Neural cell (in vitro differentiated cells): ENCODE measurements at regions not wholly inside any gene's neighbourhood (a gene's known extent, or its start where the extent isn't known, plus 50 kb on each side); places are given as distances from the start of the nearest gene placed in this dataset.
"Not testable (repeated sequence)": the region's sequence is repeated elsewhere in the genome, so short reads cannot be mapped to it uniquely, and the experiment has no call there.

Source experiments
- H2AFZ ChIP-seq: fragments of 200-600, 300-800 bp; sonication (generic), shearing (Covaris generic); 2 replicates; pipeline ENCODE4 v1.6.0; 2014; ENCODE audit warnings: low read depth, mild to moderate bottlenecking, antibody characterized with exemption, low read length, moderate library complexity
- H3F3A ChIP-seq: fragments of 200-600 bp; shearing (Covaris generic); 2 replicates; pipeline ENCODE4 v1.6.1; 2016; ENCODE audit warnings: mild to moderate bottlenecking, moderate library complexity, mixed read lengths, antibody characterized with exemption, low read length; ENCODE audit not compliant: insufficient read depth, poor library complexity, severe bottlenecking
- H3K27ac ChIP-seq: fragments of 200-600, 300-800 bp; sonication (generic), shearing (Covaris generic); 2 replicates; pipeline ENCODE4 v1.5.1; 2014; ENCODE audit warnings: mild to moderate bottlenecking, low read length, moderate library complexity
- H3K27me3 ChIP-seq: fragments of 300-800, 200-600 bp; sonication (generic), shearing (Covaris generic); 2 replicates; pipeline ENCODE4 v1.6.0; 2014; ENCODE audit warnings: mild to moderate bottlenecking, low read depth, low read length, moderate library complexity; ENCODE audit not compliant: insufficient read depth
- H3K36me3 ChIP-seq: fragments of 300-800, 200-600 bp; sonication (generic), shearing (Covaris generic); 2 replicates; pipeline ENCODE4 v1.5.1; 2014; ENCODE audit warnings: mild to moderate bottlenecking, antibody characterized with exemption, low read length, moderate library complexity; ENCODE audit not compliant: insufficient read depth
- H3K4me2 ChIP-seq: fragments of 300-800, 200-600 bp; sonication (generic), shearing (Covaris generic); 2 replicates; pipeline ENCODE4 v1.6.0; 2014; ENCODE audit warnings: mild to moderate bottlenecking, low read length
- H3K4me3 ChIP-seq: fragments of 300-800, 200-600 bp; sonication (generic), shearing (Covaris generic); 2 replicates; pipeline ENCODE4 v1.5.1; 2014; ENCODE audit warnings: mild to moderate bottlenecking, low read length, moderate library complexity
- H3K79me2 ChIP-seq: fragments of 200-600 bp; shearing (Covaris generic); replicated peaks from 2 replicates; pipeline ENCODE4 v1.6.0; 2014; ENCODE audit warnings: mild to moderate bottlenecking, low read length, moderate library complexity; ENCODE audit not compliant: insufficient read depth
- H3K9ac ChIP-seq: fragments of 300-800, 200-600 bp; sonication (generic), shearing (Covaris generic); 2 replicates; pipeline ENCODE4 v1.6.1; 2016; ENCODE audit warnings: mild to moderate bottlenecking, low read length, mixed read lengths
- H3K9me2 ChIP-seq: fragments of 200-600 bp; shearing (Covaris generic); 2 replicates; pipeline ENCODE4 v1.6.1; 2016; ENCODE audit warnings: mild to moderate bottlenecking, low read length, mixed read lengths; ENCODE audit not compliant: insufficient read depth
- H3K9me3 ChIP-seq: fragments of 200-600, 300-800 bp; sonication (generic), shearing (Covaris generic); 2 replicates; pipeline ENCODE4 v1.6.1; 2016; ENCODE audit warnings: mild to moderate bottlenecking, mixed run types, low read length, moderate library complexity, mixed read lengths
- H4K20me1 ChIP-seq: fragments of 200-600 bp; shearing (Covaris generic); 2 replicates; pipeline ENCODE4 v1.6.1; 2016; ENCODE audit warnings: mild to moderate bottlenecking, mixed run types; ENCODE audit not compliant: insufficient read depth
- EP300 ChIP-seq: fragments of 450-650 bp; conservative IDR thresholded peaks from 2 replicates; pipeline ENCODE4 v1.6.1; 2014; ENCODE audit warnings: antibody characterized with exemption, mild to moderate bottlenecking, moderate library complexity; ENCODE audit not compliant: poor library complexity, severe bottlenecking
- EZH2 ChIP-seq: fragments of 200-600, 300-800 bp; shearing (Covaris generic), sonication (generic); IDR thresholded peaks from 2 replicates; pipeline ENCODE4 v1.6.1; 2014; ENCODE audit warnings: antibody characterized with exemption, low read length, borderline replicate concordance, mild to moderate bottlenecking; ENCODE audit not compliant: insufficient read depth, poor library complexity, severe bottlenecking
- MXI1 ChIP-seq: fragments of 450-650 bp; conservative IDR thresholded peaks from 2 replicates; pipeline ENCODE4 v1.6.1; 2014; ENCODE audit warnings: antibody characterized with exemption, mild to moderate bottlenecking; ENCODE audit not compliant: poor library complexity, severe bottlenecking
- POLR2AphosphoS5 ChIP-seq: IDR thresholded peaks from 2 replicates; pipeline ENCODE4 v1.6.1; 2012
- RAD21 ChIP-seq: fragments of 450-650 bp; conservative IDR thresholded peaks from 2 replicates; pipeline ENCODE4 v1.6.1; 2014; ENCODE audit warnings: antibody characterized with exemption, mild to moderate bottlenecking, moderate library complexity
- SMC3 ChIP-seq: fragments of 450-650 bp; conservative IDR thresholded peaks from 2 replicates; pipeline ENCODE4 v1.6.1; 2014; ENCODE audit warnings: antibody characterized with exemption, mild to moderate bottlenecking, moderate library complexity; ENCODE audit not compliant: poor library complexity
- TAF1 ChIP-seq: IDR thresholded peaks from 2 replicates; pipeline ENCODE4 v1.6.1; 2012; ENCODE audit warnings: low read depth
- TF ChIP-seq, protein P1 (sequence below): fragments of 450-650 bp; IDR thresholded peaks from 2 replicates; pipeline ENCODE4 v1.5.1; 2014; ENCODE audit warnings: antibody characterized with exemption, mild to moderate bottlenecking, moderate library complexity; ENCODE audit not compliant: poor library complexity, severe bottlenecking
- TF ChIP-seq, protein P2 (sequence below): IDR thresholded peaks from 2 replicates; pipeline ENCODE4 v1.6.1; 2012; ENCODE audit warnings: borderline replicate concordance

DNA sequence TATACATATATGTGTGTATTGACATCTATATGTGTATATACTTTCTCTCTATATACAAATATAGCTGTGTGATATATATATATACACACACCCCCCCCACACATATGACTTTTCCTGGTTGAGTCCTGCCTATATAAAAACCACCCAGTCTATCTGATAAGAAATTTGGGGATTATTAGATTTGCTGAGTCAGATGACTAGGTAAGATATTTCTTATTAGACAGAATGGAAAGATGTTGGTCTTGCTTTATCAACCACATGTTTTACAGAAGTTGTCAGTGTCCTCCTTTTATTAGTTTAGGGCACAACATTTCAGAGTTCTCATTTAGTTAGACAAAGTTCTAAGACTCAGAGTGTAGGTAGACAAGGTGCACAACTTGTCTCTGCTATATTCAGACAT lies 953.3 kb downstream of the METTL15 start:
- Histone ChIP-seq H3K9me2 (no peaks in the 10 kb centered on the region), H4K20me1 (no peaks in the 10 kb centered on the region), H3K36me3 (no peaks in the 10 kb centered on the region), H3K9me3 (no peaks in the 10 kb centered on the region), H3K4me2 (no peak overlapping the region), H3F3A (no peaks in the 10 kb centered on the region), H3K27ac (no peak overlapping the region), H3K9ac (no peak overlapping the region), H3K4me3 (no peak overlapping the region), H3K27me3 (no peaks in the 10 kb centered on the region), H2AFZ (no peak overlapping the region), H3K79me2 (no peaks in the 10 kb centered on the region)
- TF ChIP-seq TAF1 (no peak), EZH2 (no peak), POLR2AphosphoS5 (no peak), EP300 (no peak), MXI1 (no peak), RAD21 (no peak), SMC3 (no peak)
- TF ChIP-seq, protein P1, sequence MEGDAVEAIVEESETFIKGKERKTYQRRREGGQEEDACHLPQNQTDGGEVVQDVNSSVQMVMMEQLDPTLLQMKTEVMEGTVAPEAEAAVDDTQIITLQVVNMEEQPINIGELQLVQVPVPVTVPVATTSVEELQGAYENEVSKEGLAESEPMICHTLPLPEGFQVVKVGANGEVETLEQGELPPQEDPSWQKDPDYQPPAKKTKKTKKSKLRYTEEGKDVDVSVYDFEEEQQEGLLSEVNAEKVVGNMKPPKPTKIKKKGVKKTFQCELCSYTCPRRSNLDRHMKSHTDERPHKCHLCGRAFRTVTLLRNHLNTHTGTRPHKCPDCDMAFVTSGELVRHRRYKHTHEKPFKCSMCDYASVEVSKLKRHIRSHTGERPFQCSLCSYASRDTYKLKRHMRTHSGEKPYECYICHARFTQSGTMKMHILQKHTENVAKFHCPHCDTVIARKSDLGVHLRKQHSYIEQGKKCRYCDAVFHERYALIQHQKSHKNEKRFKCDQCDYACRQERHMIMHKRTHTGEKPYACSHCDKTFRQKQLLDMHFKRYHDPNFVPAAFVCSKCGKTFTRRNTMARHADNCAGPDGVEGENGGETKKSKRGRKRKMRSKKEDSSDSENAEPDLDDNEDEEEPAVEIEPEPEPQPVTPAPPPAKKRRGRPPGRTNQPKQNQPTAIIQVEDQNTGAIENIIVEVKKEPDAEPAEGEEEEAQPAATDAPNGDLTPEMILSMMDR = no peak
- TF ChIP-seq, protein P2, sequence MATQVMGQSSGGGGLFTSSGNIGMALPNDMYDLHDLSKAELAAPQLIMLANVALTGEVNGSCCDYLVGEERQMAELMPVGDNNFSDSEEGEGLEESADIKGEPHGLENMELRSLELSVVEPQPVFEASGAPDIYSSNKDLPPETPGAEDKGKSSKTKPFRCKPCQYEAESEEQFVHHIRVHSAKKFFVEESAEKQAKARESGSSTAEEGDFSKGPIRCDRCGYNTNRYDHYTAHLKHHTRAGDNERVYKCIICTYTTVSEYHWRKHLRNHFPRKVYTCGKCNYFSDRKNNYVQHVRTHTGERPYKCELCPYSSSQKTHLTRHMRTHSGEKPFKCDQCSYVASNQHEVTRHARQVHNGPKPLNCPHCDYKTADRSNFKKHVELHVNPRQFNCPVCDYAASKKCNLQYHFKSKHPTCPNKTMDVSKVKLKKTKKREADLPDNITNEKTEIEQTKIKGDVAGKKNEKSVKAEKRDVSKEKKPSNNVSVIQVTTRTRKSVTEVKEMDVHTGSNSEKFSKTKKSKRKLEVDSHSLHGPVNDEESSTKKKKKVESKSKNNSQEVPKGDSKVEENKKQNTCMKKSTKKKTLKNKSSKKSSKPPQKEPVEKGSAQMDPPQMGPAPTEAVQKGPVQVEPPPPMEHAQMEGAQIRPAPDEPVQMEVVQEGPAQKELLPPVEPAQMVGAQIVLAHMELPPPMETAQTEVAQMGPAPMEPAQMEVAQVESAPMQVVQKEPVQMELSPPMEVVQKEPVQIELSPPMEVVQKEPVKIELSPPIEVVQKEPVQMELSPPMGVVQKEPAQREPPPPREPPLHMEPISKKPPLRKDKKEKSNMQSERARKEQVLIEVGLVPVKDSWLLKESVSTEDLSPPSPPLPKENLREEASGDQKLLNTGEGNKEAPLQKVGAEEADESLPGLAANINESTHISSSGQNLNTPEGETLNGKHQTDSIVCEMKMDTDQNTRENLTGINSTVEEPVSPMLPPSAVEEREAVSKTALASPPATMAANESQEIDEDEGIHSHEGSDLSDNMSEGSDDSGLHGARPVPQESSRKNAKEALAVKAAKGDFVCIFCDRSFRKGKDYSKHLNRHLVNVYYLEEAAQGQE = no peak

DNA sequence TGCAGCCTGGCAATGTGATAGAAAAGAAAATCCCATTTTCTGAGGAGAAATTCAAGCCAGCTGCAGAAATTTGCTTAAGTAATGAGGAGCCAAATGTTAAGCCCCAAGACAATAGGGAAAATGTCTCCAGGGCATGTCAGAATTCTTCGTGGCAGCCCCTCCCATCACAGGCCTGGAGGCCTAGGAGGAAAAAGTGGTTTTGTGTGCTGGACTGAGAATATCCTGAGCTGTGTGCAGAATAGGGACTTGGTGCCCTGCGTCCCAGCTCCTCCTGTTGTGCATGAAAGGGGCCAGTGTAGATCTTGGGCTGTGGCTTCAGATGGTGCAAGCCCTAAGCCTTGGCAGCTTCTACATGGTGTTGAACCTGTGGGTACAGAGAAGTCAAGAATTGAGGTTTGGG lies 948.3 kb downstream of the METTL15 start:
- H3K79me2 ChIP-seq, H3K27ac ChIP-seq, H3K4me2 ChIP-seq, H3K9me2 ChIP-seq, H3F3A ChIP-seq, H3K36me3 ChIP-seq, H3K4me3 ChIP-seq, H3K9ac ChIP-seq, H3K9me3 ChIP-seq, H4K20me1 ChIP-seq, H3K27me3 ChIP-seq, H2AFZ ChIP-seq: not testable (repeated sequence)

DNA sequence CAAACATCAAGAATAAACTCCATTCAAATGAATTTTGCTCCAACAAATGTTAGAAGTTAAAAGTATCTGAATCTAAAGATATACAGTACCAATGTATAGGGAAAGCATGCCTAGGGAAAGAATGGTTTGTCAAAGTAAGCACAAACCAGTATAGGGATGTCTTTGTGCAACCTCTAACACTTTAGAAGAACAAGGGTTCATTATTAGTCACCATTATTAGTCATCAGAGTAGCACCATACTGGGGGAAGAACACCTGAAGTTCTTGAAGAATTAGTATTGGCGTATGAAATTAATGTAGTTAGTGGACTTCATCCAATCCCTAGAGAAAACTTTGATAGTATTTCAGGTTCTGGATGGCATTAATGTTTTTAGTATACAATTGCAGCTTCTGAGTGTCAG lies 943.7 kb downstream of the METTL15 start:
- TF ChIP-seq TAF1 = no peak
- no peak for TF ChIP-seq SMC3
- TF ChIP-seq EP300 = no peak
- TF ChIP-seq RAD21 = no peak
- TF ChIP-seq, protein P2 = no peak
- no peak for TF ChIP-seq MXI1
- TF ChIP-seq, protein P1 = no peak
- no peak for TF ChIP-seq EZH2
- no peak for TF ChIP-seq POLR2AphosphoS5

More for the DNA sequence above, 943.7 kb downstream of the METTL15 start:
- Histone ChIP-seq H2AFZ (no peak overlapping the region), H3K4me3 (no peak overlapping the region), H3K4me2 (no peak overlapping the region), H3K27me3 (no peaks in the 10 kb centered on the region), H3K36me3 (no peaks in the 10 kb centered on the region), H3K9me2 (no peaks in the 10 kb centered on the region), H3K9me3 (no peaks in the 10 kb centered on the region), H3K9ac (no peak overlapping the region), H3K79me2 (no peaks in the 10 kb centered on the region), H4K20me1 (no peaks in the 10 kb centered on the region), H3F3A (no peaks in the 10 kb centered on the region), H3K27ac (no peak overlapping the region)
